HL-60 (cell line): ENCODE measurements at regions not wholly inside any gene's neighbourhood (a gene's known extent, or its start where the extent isn't known, plus 50 kb on each side); places are given as distances from the start of the nearest gene placed in this dataset.

Experiments used
- DNase-seq, 2 experiments: peaks; one replicate each; pipeline ENCODE4 v3.0.0-alpha.2; 2010 to 2020; ENCODE audit warnings: low read depth in 1 of 2, low spot score in 1 of 2
- H3K27ac ChIP-seq: fragments of 250-450 bp; sonication (Bioruptor Pico); replicated peaks from 2 replicates; pipeline ENCODE4 v1.5.1; 2020; ENCODE audit warnings: mild to moderate bottlenecking, moderate library complexity
- H3K27me3 ChIP-seq: fragments of 250-450 bp; sonication (Bioruptor Pico); 2 replicates; pipeline ENCODE4 v1.5.1; 2021; ENCODE audit warnings: mild to moderate bottlenecking, moderate library complexity; ENCODE audit not compliant: insufficient read depth, poor library complexity, severe bottlenecking
- H3K4me3 ChIP-seq: replicated peaks from 2 replicates; pipeline ENCODE4 v1.5.1; 2011; ENCODE audit warnings: mild to moderate bottlenecking, control low read depth, low read length; ENCODE audit not compliant: insufficient read depth
- CTCF ChIP-seq: IDR thresholded peaks from one replicate; pipeline ENCODE4 v1.5.1; 2011; ENCODE audit warnings: low read length, control low read depth, inconsistent platforms; ENCODE audit not compliant: insufficient read depth
- GABPA ChIP-seq: IDR thresholded peaks from 2 replicates; pipeline ENCODE4 v1.6.1; 2012; ENCODE audit warnings: low read depth
- POLR2AphosphoS5 ChIP-seq: IDR thresholded peaks from 2 replicates; pipeline ENCODE4 v1.6.1; 2012; ENCODE audit warnings: low read depth
- REST ChIP-seq: IDR thresholded peaks from 2 replicates; pipeline ENCODE4 v1.6.1; 2012; ENCODE audit warnings: low read depth; ENCODE audit not compliant: insufficient replicate concordance
- SPI1 ChIP-seq: IDR thresholded peaks from 2 replicates; pipeline ENCODE4 v1.6.1; 2012; ENCODE audit warnings: low read depth, mild to moderate bottlenecking, borderline replicate concordance

GRCh38 chr1:116277840-116278540, 95.1 kb upstream of the ATP1A1 start:
- DNase-seq = peak in 1 of 2 experiments; percentile 3
- Histone ChIP-seq H3K27ac (no peak overlapping the region), H3K4me3 (no peak overlapping the region), H3K27me3 (no peaks in the 10 kb centered on the region)
- TF ChIP-seq POLR2AphosphoS5 (no peak), CTCF (no peak), SPI1 (no peak), GABPA (no peak), REST (no peak)

- no peaks in the 10 kb centered on the region for H3K27me3 ChIP-seq
- TF ChIP-seq CTCF (no peak), POLR2AphosphoS5 (no peak), REST (no peak), SPI1 (no peak), GABPA (no peak)
- H3K27ac ChIP-seq = no peak overlapping the region
Measured at GRCh38 chr1:116278541-116278866, 94.5 kb upstream of the ATP1A1 start.

GRCh38 chr1:116279715-116280114, 93.3 kb upstream of the ATP1A1 start:
- TF ChIP-seq REST (no peak), GABPA (no peak), SPI1 (no peak), POLR2AphosphoS5 (no peak), CTCF (no peak)
- DNase-seq = no peak
- Histone ChIP-seq H3K27ac (no peak overlapping the region), H3K4me3 (no peak overlapping the region), H3K27me3 (no peaks in the 10 kb centered on the region)

More at GRCh38 chr1:116278541-116278866, 94.5 kb upstream of the ATP1A1 start:
- H3K4me3 ChIP-seq = no peak overlapping the region
- no peak for DNase-seq
